K562 (cell line): ENCODE measurements at regions not wholly inside any gene's neighbourhood (a gene's known extent, or its start where the extent isn't known, plus 50 kb on each side); places are given as distances from the start of the nearest gene placed in this dataset.

Experiments used
- ELF2 ChIP-seq: fragments of 250-450 bp; sonication (Bioruptor Pico); IDR thresholded peaks from 2 replicates; pipeline ENCODE4 v1.5.0; 2021; ENCODE audit warnings: mild to moderate bottlenecking
- EZH2 ChIP-seq: IDR thresholded peaks from 2 replicates; pipeline ENCODE4 v1.6.1; 2012; ENCODE audit warnings: low read depth, mild to moderate bottlenecking, inconsistent platforms, low read length, borderline replicate concordance
- POLR2A ChIP-seq: fragments of 450-650 bp; conservative IDR thresholded peaks from 2 replicates; pipeline ENCODE4 v1.6.1; 2016
- PPARD ChIP-seq: fragments of 250-450 bp; sonication (Bioruptor Pico); IDR thresholded peaks from 2 replicates; pipeline ENCODE4 v1.8.0; 2022; ENCODE audit warnings: inconsistent platforms, mild to moderate bottlenecking, moderate library complexity
- RAD21 ChIP-seq, 2 experiments: fragments of 250-450 bp in 1 of 2; fragments of 450-650 bp in 1 of 2; sonication (Bioruptor Pico) in 1 of 2; formaldehyde crosslinking in 1 of 2; IDR thresholded peaks in 1 of 2; conservative IDR thresholded peaks in 1 of 2; 2 replicates each; pipeline versions ENCODE4 v1.4.0 to v1.8.0; 2020 to 2022; ENCODE audit warnings: mild to moderate bottlenecking in 2 of 2, moderate library complexity in 1 of 2
- SMAD1 ChIP-seq: fragments of 150-350 bp; IDR thresholded peaks from 2 replicates; pipeline ENCODE4 v1.6.1; 2014; ENCODE audit warnings: low read length, low read depth; ENCODE audit not compliant: partially characterized antibody
- SMC3 ChIP-seq: conservative IDR thresholded peaks from 2 replicates; pipeline ENCODE4 v1.6.1; 2011; ENCODE audit warnings: low read depth, low read length, improper control_type of control experiment; ENCODE audit not compliant: insufficient read depth
- ZNF408 ChIP-seq: fragments of 250-450 bp; sonication (Bioruptor Pico); IDR thresholded peaks from 2 replicates; pipeline ENCODE4 v1.4.0; 2020; ENCODE audit warnings: low read depth, mild to moderate bottlenecking, moderate library complexity
- TF ChIP-seq, protein P1 (sequence below): fragments of 450-650 bp; formaldehyde crosslinking; IDR thresholded peaks from 2 replicates; pipeline ENCODE4 v1.4.0; 2022; ENCODE audit warnings: missing genetic modification characterization
- TF ChIP-seq, protein P2 (sequence below): fragments of 450-650 bp; IDR thresholded peaks from one replicate; pipeline ENCODE4 v1.6.1; 2018; ENCODE audit warnings: mild to moderate bottlenecking, moderate library complexity; ENCODE audit not compliant: partially characterized antibody

DNA sequence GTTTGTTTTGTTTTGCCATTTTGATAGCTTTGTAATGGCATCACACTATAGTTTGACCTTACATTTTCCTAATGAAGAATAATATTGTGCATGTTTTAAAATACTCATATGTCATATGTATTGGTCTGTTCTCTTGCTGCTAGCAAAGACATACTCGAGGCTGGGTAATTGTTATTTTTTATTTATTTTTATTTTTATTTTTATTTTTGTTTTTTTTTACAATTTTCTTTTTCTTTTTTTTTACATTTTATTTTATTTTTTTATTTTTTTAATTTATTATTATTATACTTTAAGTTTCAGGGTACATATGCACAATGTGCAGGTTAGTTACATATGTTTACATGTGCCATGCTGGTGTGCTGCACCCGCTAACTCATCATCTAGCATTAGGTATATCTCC, 104.6 kb upstream of the GRID2 start:
- TF ChIP-seq, protein P1, sequence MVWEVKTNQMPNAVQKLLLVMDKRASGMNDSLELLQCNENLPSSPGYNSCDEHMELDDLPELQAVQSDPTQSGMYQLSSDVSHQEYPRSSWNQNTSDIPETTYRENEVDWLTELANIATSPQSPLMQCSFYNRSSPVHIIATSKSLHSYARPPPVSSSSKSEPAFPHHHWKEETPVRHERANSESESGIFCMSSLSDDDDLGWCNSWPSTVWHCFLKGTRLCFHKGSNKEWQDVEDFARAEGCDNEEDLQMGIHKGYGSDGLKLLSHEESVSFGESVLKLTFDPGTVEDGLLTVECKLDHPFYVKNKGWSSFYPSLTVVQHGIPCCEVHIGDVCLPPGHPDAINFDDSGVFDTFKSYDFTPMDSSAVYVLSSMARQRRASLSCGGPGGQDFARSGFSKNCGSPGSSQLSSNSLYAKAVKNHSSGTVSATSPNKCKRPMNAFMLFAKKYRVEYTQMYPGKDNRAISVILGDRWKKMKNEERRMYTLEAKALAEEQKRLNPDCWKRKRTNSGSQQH: no peak
- TF ChIP-seq SMC3: no peak
- TF ChIP-seq ZNF408 (CRISPR knock-in tag): no peak
- no peak for TF ChIP-seq POLR2A
- no peak for TF ChIP-seq RAD21 (CRISPR knock-in tag; conservative IDR thresholded peaks at IDR 0.05 in 1 of 2, IDR thresholded peaks at IDR 0.05 in 1 of 2)
- no peak for TF ChIP-seq SMAD1
- TF ChIP-seq, protein P2, sequence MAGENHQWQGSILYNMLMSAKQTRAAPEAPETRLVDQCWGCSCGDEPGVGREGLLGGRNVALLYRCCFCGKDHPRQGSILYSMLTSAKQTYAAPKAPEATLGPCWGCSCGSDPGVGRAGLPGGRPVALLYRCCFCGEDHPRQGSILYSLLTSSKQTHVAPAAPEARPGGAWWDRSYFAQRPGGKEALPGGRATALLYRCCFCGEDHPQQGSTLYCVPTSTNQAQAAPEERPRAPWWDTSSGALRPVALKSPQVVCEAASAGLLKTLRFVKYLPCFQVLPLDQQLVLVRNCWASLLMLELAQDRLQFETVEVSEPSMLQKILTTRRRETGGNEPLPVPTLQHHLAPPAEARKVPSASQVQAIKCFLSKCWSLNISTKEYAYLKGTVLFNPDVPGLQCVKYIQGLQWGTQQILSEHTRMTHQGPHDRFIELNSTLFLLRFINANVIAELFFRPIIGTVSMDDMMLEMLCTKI: no peak
- no peak for TF ChIP-seq PPARD (CRISPR knock-in tag)
- no peak for TF ChIP-seq EZH2
- TF ChIP-seq ELF2: no peak
